ENCODE measurements at regions not wholly inside any gene's neighbourhood (a gene's known extent, or its start where the extent isn't known, plus 50 kb on each side); places are given as distances from the start of the nearest gene placed in this dataset.

- no peak for TF ChIP-seq MYC (IDR thresholded peaks at IDR 0.05; ENCODE audit: low read depth, low read length)
- no peak for TF ChIP-seq POLR2A (IDR thresholded peaks at IDR 0.05; ENCODE audit: extremely low read depth, insufficient read length)
- TF ChIP-seq MAX (IDR thresholded peaks at IDR 0.05; ENCODE audit: low read depth, low read length), result no peak
- no peak for TF ChIP-seq CTCF (IDR thresholded peaks at IDR 0.05; ENCODE audit: low read depth, low read length)
- no peak for DNase-seq (ENCODE audit: low read depth)
- no peak overlapping the region for H3K4me3 ChIP-seq (ENCODE audit: low read depth, low read length)
These were observed 60.1 kb upstream of the OTX2 start for GRCh38 chr14:56870336-56870735.

- no peak for TF ChIP-seq MYC (IDR thresholded peaks at IDR 0.05; ENCODE audit: low read depth, low read length)
- TF ChIP-seq CTCF (IDR thresholded peaks at IDR 0.05; ENCODE audit: low read depth, low read length), result no peak
- TF ChIP-seq MAX (IDR thresholded peaks at IDR 0.05; ENCODE audit: low read depth, low read length), result no peak
- TF ChIP-seq POLR2A (IDR thresholded peaks at IDR 0.05; ENCODE audit: extremely low read depth, insufficient read length), result no peak
- DNase-seq (ENCODE audit: low read depth), result no peak
- no peak overlapping the region for H3K4me3 ChIP-seq (ENCODE audit: low read depth, low read length)
These were observed 58.4 kb upstream of the OTX2 start for GRCh38 chr14:56868660-56869059.

DNA sequence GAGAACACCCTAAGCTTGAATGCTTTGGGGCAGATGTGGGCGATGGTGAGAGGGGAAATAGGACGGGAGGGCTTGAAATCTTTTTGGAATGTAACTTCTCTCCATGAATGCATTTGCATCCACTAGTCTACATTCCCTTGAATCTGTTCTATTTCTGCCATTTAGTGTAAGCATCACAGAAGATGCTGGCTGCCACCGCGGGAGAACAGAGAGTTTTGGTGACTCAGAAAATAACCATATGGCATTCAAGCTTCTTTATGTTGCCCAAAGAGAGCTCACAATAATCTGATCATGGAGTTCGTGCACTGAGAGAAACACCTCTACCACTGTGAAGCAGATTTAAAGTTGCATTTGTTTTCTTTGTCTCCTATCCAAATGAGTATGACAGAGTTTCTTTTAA lies 52.6 kb upstream of the OTX2 start:
- no peak for DNase-seq (ENCODE audit: low read depth)
- H3K4me3 ChIP-seq (ENCODE audit: low read depth, low read length), result no peak overlapping the region
- no peak for TF ChIP-seq MYC (IDR thresholded peaks at IDR 0.05; ENCODE audit: low read depth, low read length)
- no peak for TF ChIP-seq MAX (IDR thresholded peaks at IDR 0.05; ENCODE audit: low read depth, low read length)
- TF ChIP-seq CTCF (IDR thresholded peaks at IDR 0.05; ENCODE audit: low read depth, low read length), result no peak
- TF ChIP-seq POLR2A (IDR thresholded peaks at IDR 0.05; ENCODE audit: extremely low read depth, insufficient read length), result no peak

- no peak for DNase-seq (ENCODE audit: low read depth)
- H3K4me3 ChIP-seq (ENCODE audit: low read depth, low read length), result no peak overlapping the region
- TF ChIP-seq MAX (IDR thresholded peaks at IDR 0.05; ENCODE audit: low read depth, low read length) (no peak), MYC (IDR thresholded peaks at IDR 0.05; ENCODE audit: low read depth, low read length) (no peak), POLR2A (IDR thresholded peaks at IDR 0.05; ENCODE audit: extremely low read depth, insufficient read length) (no peak), CTCF (IDR thresholded peaks at IDR 0.05; ENCODE audit: low read depth, low read length) (no peak)
These were observed 50.2 kb upstream of the OTX2 start for GRCh38 chr14:56860441-56860840.
